ENCODE measurements at regions not wholly inside any gene's neighbourhood (a gene's known extent, or its start where the extent isn't known, plus 50 kb on each side); places are given as distances from the start of the nearest gene placed in this dataset.

DNA sequence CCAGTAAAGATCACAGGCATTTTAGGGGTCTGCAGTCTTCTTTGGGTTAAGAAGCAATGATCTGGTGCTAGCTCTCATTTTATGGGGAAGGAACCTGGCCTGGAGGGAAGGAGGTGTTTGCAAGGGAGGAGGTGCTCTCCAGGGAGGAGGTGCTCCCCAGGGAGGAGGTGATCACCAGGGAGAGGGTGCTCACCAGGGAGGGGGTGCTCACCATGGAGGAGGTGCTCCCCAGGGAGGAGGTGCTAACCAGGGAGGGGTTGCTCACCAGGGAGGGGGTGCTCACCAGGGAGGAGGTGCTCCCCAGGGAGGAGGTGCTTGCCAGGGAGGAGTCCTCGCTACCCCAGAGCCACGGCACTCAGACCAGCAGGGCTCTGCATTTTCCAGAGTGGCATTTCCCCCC, 115.7 kb downstream of the TLE3 start:
- no peak for TF ChIP-seq EZH2 (optimal IDR thresholded peaks at IDR 0.05; ENCODE audit: low read depth, low read length)
- TF ChIP-seq EZH2phosphoT487 (IDR thresholded peaks at IDR 0.05; ENCODE audit: low read length), result no peak
- no peak for TF ChIP-seq CTCF (IDR thresholded peaks at IDR 0.05; ENCODE audit: low read length)
- H3K79me2 ChIP-seq (ENCODE audit: low read length), result no peaks in the 10 kb centered on the region
- no peak overlapping the region for H2AFZ ChIP-seq (ENCODE audit: low read length)
- H3K27ac ChIP-seq (ENCODE audit: low read length), result peak overlapping the region; percentile 93; the same call in 1 of the 2 replicates
- peaks cover 28% of the 10 kb centered on the region for H3F3A ChIP-seq (ENCODE audit: insufficient read depth, low read length)
- no peaks in the 10 kb centered on the region for H3K27me3 ChIP-seq (replicated peaks; ENCODE audit: insufficient read depth, low read length)
- no peaks in the 10 kb centered on the region for H3K9me2 ChIP-seq (replicated peaks; ENCODE audit: insufficient read depth, low read length)
- H3K36me3 ChIP-seq (replicated peaks; ENCODE audit: insufficient read depth, low read length), result no peaks in the 10 kb centered on the region
- peaks cover 39% of the 10 kb centered on the region for H3K4me1 ChIP-seq (ENCODE audit: low read length)
- no peak overlapping the region for H3K4me3 ChIP-seq (ENCODE audit: low read length)
- H3K9me3 ChIP-seq (replicated peaks; ENCODE audit: insufficient read depth, low read length), result no peaks in the 10 kb centered on the region
- H4K20me1 ChIP-seq (ENCODE audit: insufficient read depth, low read length), result no peaks in the 10 kb centered on the region
- H3K9ac ChIP-seq (ENCODE audit: low read length), result peak overlapping the region; percentile 59; the same call in 1 of the 2 replicates
- DNase-seq, result no peak
- H3K4me2 ChIP-seq (ENCODE audit: low read depth, low read length), result no peak overlapping the region

DNA sequence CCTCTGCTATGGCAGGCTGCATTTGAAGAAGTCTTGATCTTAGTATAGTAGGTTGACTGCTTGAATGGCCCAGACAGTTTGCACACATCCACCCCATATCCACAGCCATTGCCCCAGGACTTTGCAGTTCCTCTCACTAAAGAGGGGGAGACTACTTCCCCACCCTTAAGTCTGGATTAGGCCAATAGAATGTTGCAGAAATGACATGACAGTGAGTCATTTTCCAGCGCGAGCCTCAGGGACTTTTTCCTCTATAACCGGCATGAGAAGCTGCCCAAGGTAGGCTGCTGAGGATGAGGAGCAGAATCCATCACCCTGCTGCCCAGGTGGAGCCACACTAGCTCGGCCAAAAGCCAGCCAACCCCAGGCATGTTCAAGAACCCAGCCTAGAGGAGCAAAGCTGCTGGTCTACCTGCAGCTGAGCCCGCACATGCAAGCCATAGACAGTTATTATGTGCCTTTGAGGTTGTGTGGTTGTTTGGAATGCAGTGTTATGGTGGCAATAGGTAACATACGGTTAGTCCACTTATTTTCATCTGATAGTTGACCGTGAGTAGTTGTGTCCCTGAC, 113.9 kb downstream of the TLE3 start:
- Histone ChIP-seq H3K4me2 (ENCODE audit: low read depth, low read length) (no peak overlapping the region), H3K4me3 (ENCODE audit: low read length) (no peak overlapping the region), H3K27me3 (replicated peaks; ENCODE audit: insufficient read depth, low read length) (no peaks in the 10 kb centered on the region), H4K20me1 (ENCODE audit: insufficient read depth, low read length) (no peaks in the 10 kb centered on the region), H3K9ac (ENCODE audit: low read length) (no peak overlapping the region), H3F3A (ENCODE audit: insufficient read depth, low read length) (peaks cover 28% of the 10 kb centered on the region), H3K9me3 (replicated peaks; ENCODE audit: insufficient read depth, low read length) (no peaks in the 10 kb centered on the region), H3K27ac (ENCODE audit: low read length) (no peak overlapping the region), H3K9me2 (replicated peaks; ENCODE audit: insufficient read depth, low read length) (no peaks in the 10 kb centered on the region), H3K79me2 (ENCODE audit: low read length) (no peaks in the 10 kb centered on the region), H2AFZ (ENCODE audit: low read length) (no peak overlapping the region), H3K4me1 (ENCODE audit: low read length) (peaks cover 35% of the 10 kb centered on the region), H3K36me3 (replicated peaks; ENCODE audit: insufficient read depth, low read length) (no peaks in the 10 kb centered on the region)
- TF ChIP-seq CTCF (IDR thresholded peaks at IDR 0.05; ENCODE audit: low read length) (no peak), EZH2phosphoT487 (IDR thresholded peaks at IDR 0.05; ENCODE audit: low read length) (no peak), EZH2 (optimal IDR thresholded peaks at IDR 0.05; ENCODE audit: low read depth, low read length) (no peak)
- no peak for DNase-seq

DNA sequence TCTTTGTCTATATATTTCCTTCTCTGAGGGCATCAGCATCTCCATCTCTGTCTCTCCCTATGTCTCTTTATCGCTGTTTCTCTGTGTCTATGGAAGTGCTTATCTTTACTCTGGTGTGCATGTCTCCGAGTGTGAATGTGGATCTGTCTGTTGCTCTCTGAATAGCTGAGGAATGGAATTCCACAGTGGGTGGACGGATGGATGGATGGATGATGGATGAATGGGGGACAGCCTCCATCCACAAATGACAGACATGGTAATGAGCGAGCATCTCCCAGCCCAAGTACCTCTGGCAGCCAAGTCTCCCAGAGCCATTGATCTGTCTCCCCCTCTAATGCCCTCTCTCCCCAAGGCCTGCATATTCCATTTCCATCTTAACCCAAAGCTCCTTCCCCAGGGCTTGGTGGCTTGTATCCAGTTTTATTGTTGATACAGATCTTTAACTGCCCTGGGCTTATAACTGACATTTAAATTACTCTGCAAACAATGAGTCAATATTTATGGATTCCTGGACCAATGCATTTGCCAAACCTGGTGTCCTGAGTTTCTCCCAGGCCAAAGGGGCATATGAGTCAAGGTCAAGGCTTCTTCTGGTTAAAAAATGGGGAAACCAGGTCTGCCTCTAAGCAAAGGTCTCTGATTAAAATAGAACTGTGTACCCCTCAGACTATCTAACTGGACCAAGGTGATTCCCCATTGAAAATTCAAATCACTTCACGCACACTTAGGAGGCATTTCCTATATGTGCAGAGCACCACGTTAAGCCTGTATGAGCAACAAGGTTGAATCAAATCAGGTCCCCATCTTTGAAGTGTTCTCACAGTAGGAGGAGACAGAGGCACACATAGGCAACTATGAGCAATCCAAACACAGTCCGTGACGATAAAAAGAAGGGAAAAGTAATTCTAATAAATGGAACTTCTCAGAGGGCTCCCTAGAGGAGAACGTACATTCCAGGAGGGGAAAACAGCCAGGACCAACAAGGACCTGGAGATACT, 109.9 kb downstream of the TLE3 start:
- H3K36me3 ChIP-seq (replicated peaks; ENCODE audit: insufficient read depth, low read length), result no peaks in the 10 kb centered on the region
- peaks cover 17% of the 10 kb centered on the region for H3K4me1 ChIP-seq (ENCODE audit: low read length)
- TF ChIP-seq EZH2 (optimal IDR thresholded peaks at IDR 0.05; ENCODE audit: low read depth, low read length) (no peak), CTCF (IDR thresholded peaks at IDR 0.05; ENCODE audit: low read length) (no peak), EZH2phosphoT487 (IDR thresholded peaks at IDR 0.05; ENCODE audit: low read length) (no peak)
- no peaks in the 10 kb centered on the region for H3F3A ChIP-seq (ENCODE audit: insufficient read depth, low read length)
- H3K4me3 ChIP-seq (ENCODE audit: low read length), result no peak overlapping the region
- H3K9ac ChIP-seq (ENCODE audit: low read length), result no peak overlapping the region
- H3K4me2 ChIP-seq (ENCODE audit: low read depth, low read length), result no peak overlapping the region
- H3K27me3 ChIP-seq (replicated peaks; ENCODE audit: insufficient read depth, low read length), result no peaks in the 10 kb centered on the region
- H2AFZ ChIP-seq (ENCODE audit: low read length), result no peak overlapping the region
- no peaks in the 10 kb centered on the region for H3K79me2 ChIP-seq (ENCODE audit: low read length)
- H3K9me2 ChIP-seq (replicated peaks; ENCODE audit: insufficient read depth, low read length), result no peaks in the 10 kb centered on the region
- H3K9me3 ChIP-seq (replicated peaks; ENCODE audit: insufficient read depth, low read length), result no peaks in the 10 kb centered on the region
- H4K20me1 ChIP-seq (ENCODE audit: insufficient read depth, low read length), result no peaks in the 10 kb centered on the region
- H3K27ac ChIP-seq (ENCODE audit: low read length), result no peak overlapping the region
- DNase-seq, result no peak

Data from MM.1S (cell line).